ENCODE measurements at regions not wholly inside any gene's neighbourhood (a gene's known extent, or its start where the extent isn't known, plus 50 kb on each side); places are given as distances from the start of the nearest gene placed in this dataset.

GRCh38 chr15:46526726-46527110, 891.9 kb downstream of the SQOR start:
- no peak for TF ChIP-seq EZH2 (IDR thresholded peaks at IDR 0.05; ENCODE audit: borderline replicate concordance, insufficient read depth, low read depth, low read length, poor library complexity, severe bottlenecking)
- no peak for TF ChIP-seq CTCF (IDR thresholded peaks at IDR 0.05)

Measured in B cell (primary cell).